ENCODE measurements at regions not wholly inside any gene's neighbourhood (a gene's known extent, or its start where the extent isn't known, plus 50 kb on each side); places are given as distances from the start of the nearest gene placed in this dataset.

GRCh38 chr5:56698463-56699381 is 116.6 kb upstream of the MAP3K1 start:
- 22 to 53% (median 38%) methylated on average over 5 of the region's 5 CpGs for WGBS, 3 donors
- no peak overlapping the region for H3K27ac ChIP-seq (ENCODE audit: low read depth, low read length)

DNA sequence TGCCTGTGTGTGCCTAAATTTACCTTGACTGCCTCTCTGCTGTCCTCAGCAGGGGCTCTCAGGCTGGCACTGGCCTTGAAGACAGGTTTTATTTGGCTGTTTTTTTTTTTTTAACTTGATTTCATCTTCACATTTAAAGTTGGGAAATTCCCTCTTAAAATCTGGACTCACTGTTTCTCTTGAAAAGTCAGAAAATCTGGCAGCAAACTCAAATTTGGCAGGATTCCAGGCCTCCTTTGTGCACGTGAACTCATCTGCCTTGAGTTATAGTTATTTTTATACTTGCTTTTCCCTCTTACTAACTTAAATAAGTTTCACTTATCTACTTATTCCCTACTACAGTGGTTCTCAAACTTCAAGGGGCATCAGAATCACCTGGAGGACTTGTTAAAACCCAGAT is 118.4 kb upstream of the MAP3K1 start:
- 22 to 32% (median 24%) methylated on average over 1 of the region's 1 CpG for WGBS, 3 donors
- H3K27ac ChIP-seq (ENCODE audit: low read depth, low read length), result no peak overlapping the region

DNA sequence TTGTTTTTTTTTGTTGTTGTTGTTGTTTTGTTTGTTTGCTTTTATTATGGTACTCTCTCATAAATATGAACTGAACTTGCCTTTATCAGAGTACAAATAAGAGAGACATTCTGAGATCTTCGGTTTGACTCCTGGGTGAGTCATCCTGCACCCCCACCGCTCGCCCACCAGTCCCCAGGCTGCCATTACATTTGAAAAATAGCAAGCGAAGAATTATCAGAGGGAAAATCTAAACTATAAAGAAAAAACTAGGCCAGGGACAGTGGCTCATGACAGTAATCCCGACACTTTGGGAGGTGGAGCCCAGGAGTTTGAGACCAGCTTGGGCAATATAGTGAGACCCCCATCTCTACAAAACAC is 122.1 kb upstream of the MAP3K1 start:
- 85 to 89% (median 89%) methylated on average over 5 of the region's 5 CpGs for WGBS, 3 donors
- H3K27ac ChIP-seq (ENCODE audit: low read depth, low read length), result no peak overlapping the region

DNA sequence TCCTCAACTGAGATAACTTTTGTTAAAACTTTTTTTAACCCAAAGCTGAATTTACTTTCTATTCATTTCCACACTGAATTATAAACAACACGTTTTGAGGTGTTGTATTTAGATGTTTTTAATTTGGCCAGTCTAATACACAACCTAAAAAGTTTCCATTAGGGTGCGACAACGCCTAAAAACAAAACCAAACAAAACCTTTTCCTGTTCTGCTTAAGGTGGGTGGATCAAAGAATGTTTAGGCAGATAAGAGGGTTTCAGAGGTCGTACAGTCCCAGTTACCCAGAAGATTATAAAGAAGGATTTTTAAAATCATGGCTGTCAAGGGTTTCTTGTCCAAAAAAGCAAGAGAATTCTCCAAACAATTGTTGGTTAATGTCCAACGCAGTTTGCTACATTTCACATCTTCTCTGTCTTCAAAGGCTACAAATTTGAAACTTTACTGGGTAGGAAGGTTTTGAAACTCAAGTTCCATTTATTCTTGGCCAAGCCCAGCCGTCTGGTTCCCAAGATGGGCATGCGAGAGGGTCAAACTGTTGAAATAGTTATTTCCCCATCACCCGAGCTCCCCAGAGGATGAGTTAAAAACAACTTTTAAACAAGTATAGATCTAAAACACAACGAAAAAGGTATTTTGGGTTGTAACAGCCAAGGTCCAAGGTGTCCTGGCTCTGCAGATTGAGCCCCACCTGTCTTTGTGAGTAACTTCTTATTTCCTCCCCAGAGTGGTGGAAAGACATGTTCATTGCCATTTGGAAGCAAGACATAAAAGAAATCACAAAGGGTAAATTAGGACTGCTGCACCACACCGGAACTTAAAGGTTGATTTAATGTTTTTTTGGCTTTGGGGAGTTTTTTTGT is 122.8 kb upstream of the MAP3K1 start:
- WGBS, 3 donors, result 56 to 72% (median 64%) methylated on average over 10 of the region's 10 CpGs

DNA sequence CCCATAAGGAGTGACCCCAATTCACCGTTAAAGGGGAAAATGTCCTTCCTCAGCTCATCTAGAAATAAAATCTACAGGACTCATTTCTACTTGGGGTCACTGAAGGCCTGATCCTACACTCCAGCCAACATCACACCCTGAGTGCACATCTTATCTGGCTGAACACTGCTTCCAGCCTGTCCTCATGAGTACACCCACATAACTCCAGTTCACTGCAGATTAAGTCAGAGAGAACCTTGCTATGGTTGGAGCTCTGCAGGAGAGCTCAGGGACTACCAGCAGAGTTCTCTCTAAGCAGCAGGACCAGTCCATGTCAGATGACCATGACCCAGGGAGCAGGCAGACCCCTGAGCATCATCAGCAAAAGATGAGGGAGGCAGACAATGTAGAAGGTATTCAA is 126.9 kb upstream of the MAP3K1 start:
- no peak overlapping the region for H3K27ac ChIP-seq (ENCODE audit: low read depth, low read length)
- 82 to 84% (median 83%) methylated on average over 1 of the region's 1 CpG for WGBS, 3 donors

More for the DNA sequence above, 122.8 kb upstream of the MAP3K1 start:
- no peak overlapping the region for H3K27ac ChIP-seq (ENCODE audit: low read depth, low read length)

DNA sequence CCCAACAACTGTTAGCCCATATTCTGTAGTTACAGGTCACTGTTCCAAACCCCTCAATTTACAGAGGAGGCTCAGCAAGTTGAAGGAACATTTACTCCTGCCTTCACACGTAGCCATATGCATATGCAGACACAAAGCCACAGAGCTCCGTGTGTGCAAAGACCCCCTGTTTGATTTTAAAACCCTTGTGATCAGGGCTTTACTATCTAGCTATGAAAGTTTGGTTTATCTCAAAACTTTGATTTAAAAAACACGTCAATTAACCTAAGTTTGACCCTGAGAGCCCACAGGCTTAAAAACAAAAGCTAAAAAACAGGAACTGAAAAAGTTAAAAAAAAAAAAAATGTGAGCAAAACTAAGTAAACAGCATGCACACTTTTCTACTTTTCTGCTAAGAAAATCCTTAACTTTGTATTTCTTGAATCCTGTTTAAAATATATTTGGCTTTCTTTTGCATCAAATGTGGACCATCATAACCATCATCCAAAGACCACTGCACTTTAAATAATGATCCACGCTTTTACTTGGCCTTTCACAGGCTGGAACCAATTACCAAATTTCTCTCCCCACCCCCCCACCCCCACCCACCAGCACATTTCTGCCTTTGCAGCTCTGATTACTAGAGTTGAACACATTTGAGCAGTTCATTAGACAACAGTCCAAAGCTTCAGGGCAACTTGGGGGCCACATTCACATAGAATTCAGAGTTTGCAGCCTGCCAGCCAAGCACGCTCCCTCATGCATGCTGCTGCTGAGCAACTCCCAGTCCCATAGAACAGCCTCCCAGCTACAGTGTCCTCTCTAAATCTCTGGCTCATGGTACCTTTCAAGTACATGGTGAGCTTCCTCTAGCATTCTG is 128.8 kb upstream of the MAP3K1 start:
- H3K27ac ChIP-seq (ENCODE audit: low read depth, low read length), result no peak overlapping the region
- WGBS, 3 donors, result 62 to 69% (median 69%) methylated on average over 5 of the region's 5 CpGs

DNA sequence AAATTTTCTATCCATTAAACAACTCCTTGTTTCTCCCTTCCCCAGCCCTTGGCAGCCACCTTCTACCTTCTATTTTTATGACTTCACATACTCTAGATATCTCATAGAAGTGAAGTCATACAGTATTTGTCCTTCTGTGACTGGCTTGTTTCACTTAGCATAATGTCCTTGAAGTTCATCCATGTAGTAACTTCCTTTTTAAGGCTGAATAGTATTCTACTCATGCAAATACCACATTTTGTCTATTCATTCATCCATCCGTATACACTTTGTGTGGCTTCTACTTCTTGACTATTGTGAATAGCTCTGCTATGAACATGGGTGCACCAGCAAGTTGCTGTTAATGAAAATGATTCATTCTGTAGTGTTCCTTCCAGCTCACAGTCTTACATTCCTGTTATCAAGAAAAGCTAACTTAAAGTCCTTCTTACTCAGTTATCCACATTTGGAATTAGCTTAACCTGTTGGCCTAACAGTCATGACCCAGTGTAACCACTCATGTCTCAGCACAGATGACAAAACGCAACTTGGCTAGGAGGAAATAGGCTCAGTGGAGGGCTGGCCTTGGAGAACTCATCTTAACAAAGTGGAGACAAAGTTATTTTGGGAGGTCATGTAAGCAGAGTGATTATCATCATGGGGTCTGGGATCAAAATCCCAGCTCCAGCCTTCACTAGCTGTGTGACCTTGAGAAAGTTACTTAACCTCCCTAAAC is 129.7 kb upstream of the MAP3K1 start:
- 37 to 68% (median 64%) methylated on average over 2 of the region's 2 CpGs for WGBS, 3 donors
- H3K27ac ChIP-seq (ENCODE audit: low read depth, low read length), result no peak overlapping the region

DNA sequence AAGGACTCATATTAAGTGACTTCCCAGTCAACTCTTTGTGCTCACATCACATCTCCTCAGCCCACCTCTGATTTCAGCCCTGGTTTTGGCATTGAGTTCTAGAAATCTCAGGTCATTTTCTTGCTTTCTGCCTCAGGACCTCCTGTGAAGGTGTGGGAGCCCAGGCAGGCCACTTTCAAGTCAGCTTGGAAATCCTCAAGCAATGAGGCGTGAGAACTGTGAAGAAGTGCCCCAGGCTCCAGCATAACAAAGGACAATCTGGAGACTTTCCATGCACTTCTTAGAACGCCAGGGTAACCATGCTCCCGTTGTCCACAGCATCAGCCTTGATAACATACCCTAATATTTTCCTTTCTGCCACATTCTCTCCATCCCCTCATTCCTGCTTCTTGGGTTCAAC is 131.2 kb upstream of the MAP3K1 start:
- WGBS, 3 donors, result 94 to 98% (median 97%) methylated on average over 3 of the region's 3 CpGs
- H3K27ac ChIP-seq (ENCODE audit: low read depth, low read length), result no peak overlapping the region

GRCh38 chr5:56683733-56684132 is 131.6 kb upstream of the MAP3K1 start:
- no peak overlapping the region for H3K27ac ChIP-seq (ENCODE audit: low read depth, low read length)
- WGBS, 3 donors, result 94 to 100% (median 95%) methylated on average over 2 of the region's 2 CpGs

DNA sequence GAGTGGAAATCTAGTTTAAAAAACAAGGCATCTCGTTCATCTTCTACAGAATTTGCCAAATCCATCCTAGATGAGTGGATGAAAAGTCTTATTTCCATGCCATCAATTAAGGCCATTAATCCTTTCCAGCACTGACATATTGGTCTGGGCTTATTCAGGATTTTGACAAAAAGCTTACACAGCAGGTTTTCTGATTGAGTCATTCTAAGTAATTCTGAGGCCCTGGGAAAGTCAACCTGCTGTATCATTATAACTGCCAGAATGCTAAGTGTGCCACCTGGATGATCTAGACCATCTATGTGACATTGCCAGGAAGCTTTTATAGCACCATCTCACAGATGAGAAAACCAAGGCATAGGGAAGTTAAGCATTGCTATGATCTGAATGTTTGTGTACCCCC is 132.1 kb upstream of the MAP3K1 start:
- no peak overlapping the region for H3K27ac ChIP-seq (ENCODE audit: low read depth, low read length)
- WGBS, 3 donors, result 95 to 100% (median 97%) methylated on average over 1 of the region's 1 CpG

DNA sequence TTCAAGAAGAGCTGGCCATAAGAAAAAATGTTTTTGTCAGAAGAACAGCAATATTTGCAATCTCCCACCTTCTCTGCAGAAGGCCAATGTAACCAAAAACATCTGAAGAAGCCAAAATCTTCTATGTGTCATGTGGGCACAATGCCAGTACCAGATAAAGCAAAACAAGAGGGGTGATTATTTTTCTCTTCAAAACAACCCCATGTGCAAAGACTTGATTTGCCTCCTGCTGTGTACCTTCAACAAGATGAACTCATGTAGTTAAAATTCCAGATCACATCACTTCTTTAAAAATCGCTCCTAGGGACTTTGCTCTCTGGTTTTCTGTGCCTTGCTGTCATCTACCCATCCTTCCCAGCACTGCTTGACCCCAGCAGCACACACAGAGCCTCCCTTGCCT is 134.0 kb upstream of the MAP3K1 start:
- no peak overlapping the region for H3K27ac ChIP-seq (ENCODE audit: low read depth, low read length)
- 85 to 93% (median 91%) methylated on average over 1 of the region's 1 CpG for WGBS, 3 donors

DNA sequence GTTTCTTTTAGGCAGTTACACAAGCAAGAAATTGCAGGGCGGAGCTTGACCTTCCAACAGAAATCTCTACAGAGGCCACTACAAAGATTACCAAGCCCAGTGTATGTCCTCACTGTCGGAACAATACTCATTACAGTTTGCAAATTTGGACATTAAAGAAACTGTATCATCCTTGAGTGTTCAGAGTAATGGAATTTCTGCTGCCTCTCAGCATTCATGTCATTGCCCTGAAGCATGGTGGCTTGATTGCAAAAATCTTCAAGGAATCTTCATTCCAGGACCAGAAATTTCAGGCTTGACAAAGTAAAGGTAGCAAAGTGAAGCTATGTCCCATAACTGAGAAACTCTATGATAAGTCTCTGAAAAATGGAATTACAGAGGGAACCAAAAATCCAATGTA is 134.6 kb upstream of the MAP3K1 start:
- no peak overlapping the region for H3K27ac ChIP-seq (ENCODE audit: low read depth, low read length)
- WGBS, 3 donors, result 84 to 96% (median 91%) methylated on average over 2 of the region's 2 CpGs

- WGBS, 3 donors, result 72 to 84% (median 83%) methylated on average over 2 of the region's 2 CpGs
- H3K27ac ChIP-seq (ENCODE audit: low read depth, low read length), result no peak overlapping the region
Measured at GRCh38 chr5:56677690-56678305, 137.6 kb upstream of the MAP3K1 start.

GRCh38 chr5:56676091-56676768 is 139.1 kb upstream of the MAP3K1 start:
- WGBS, 3 donors, result 73 to 78% (median 78%) methylated on average over 4 of the region's 4 CpGs
- H3K27ac ChIP-seq (ENCODE audit: low read depth, low read length), result no peak overlapping the region

DNA sequence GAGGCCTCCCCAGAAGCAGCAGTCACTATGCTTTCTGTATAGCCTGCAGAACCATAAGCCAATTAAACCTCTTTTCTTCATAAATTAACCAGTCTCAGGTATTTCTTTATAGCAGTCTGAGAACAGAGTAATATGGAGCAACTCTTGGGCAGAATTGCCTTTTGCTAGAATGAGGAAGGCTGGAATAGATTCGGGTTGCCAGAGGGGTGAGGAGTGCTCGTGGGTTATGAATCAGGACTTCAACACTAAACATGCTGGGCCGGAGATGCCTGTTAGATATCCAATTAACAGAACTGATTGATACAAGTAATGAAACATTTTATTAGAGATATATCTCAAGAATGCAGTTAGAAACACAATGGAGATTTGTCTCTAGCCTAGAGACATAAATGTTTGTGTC is 140.9 kb upstream of the MAP3K1 start:
- no peak overlapping the region for H3K27ac ChIP-seq (ENCODE audit: low read depth, low read length)
- 73 to 92% (median 77%) methylated on average over 3 of the region's 3 CpGs for WGBS, 3 donors

GRCh38 chr5:56673171-56673570 is 142.2 kb upstream of the MAP3K1 start:
- H3K27ac ChIP-seq (ENCODE audit: low read depth, low read length), result no peak overlapping the region
- 56 to 81% (median 72%) methylated on average over 5 of the region's 5 CpGs for WGBS, 3 donors

- WGBS, 3 donors, result 56 to 98% (median 66%) methylated on average over 4 of the region's 4 CpGs
- no peak overlapping the region for H3K27ac ChIP-seq (ENCODE audit: low read depth, low read length)
Measured at GRCh38 chr5:56671571-56671970, 143.8 kb upstream of the MAP3K1 start.
